ENCODE measurements at regions not wholly inside any gene's neighbourhood (a gene's known extent, or its start where the extent isn't known, plus 50 kb on each side); places are given as distances from the start of the nearest gene placed in this dataset.
"Not testable (repeated sequence)": the region's sequence is repeated elsewhere in the genome, so short reads cannot be mapped to it uniquely, and the experiment has no call there.

GRCh38 chr1:109857702-109858101 lies 52.9 kb upstream of the CSF1 start:
- POLR2A ChIA-PET; intact Hi-C loops (cut with micrococcal nuclease; ENCODE audit: unreplicated experiment); H3K79me2 ChIP-seq (ENCODE audit: insufficient read depth, low read length); DNase-seq (ENCODE audit: low spot score); H2AFZ ChIP-seq (ENCODE audit: low read length); H3K9ac ChIP-seq (ENCODE audit: insufficient read depth, low read depth, low read length); H3K4me2 ChIP-seq (ENCODE audit: low read depth, low read length); H4K20me1 ChIP-seq (ENCODE audit: insufficient read depth, low read length); H3K9me3 ChIP-seq (ENCODE audit: low read length); FAIRE-seq; H3K27me3 ChIP-seq (ENCODE audit: control insufficient read depth in 1 of 2, insufficient read depth in 2 of 2, low read length in 2 of 2); H3K36me3 ChIP-seq (replicated peaks in 1 of 2; ENCODE audit: control insufficient read depth in 1 of 2, insufficient read depth in 2 of 2, low read length in 2 of 2); BruUV-seq (replicated peaks); H3K4me3 ChIP-seq (replicated peaks in 1 of 3; ENCODE audit: insufficient read depth in 1 of 3, low read depth in 2 of 3, low read length in 3 of 3); CTCF ChIA-PET (ENCODE audit: low intra/inter-chr PET ratio, low total read pairs); H3K4me1 ChIP-seq (ENCODE audit: insufficient read depth, low read length); H3K27ac ChIP-seq (ENCODE audit: extremely low read length, insufficient read depth, low read length); in situ Hi-C loops (cut with HindIII; ENCODE audit: extremely low pct_ligation_motif_present, low pct_unique_long_range_greater_than_20kb); ATAC-seq: not testable (repeated sequence)
- WGBS (ENCODE audit: low lambda C conversion rate), result 21% methylated on average over 3 of the region's 3 CpGs

DNA sequence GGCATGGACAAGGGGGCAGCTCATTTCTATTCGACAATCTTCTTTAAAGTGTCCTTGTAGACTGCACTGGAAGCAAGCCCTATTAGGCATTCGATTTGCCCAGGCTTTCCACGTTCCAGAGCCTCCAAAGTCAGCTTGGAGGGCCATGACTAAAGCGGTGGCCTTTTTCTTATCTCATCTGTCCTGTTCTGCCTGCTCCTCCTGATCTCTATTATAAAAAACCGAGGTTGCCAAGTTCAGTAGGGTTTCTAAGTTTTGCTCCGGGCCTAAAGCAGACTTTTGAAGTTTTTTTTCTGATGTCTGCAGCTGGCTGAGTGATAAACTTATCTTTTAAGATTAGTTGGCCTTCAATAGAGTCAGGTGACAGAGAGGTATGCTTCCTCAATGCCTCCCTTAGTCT lies 54.7 kb upstream of the CSF1 start:
- H3K9ac ChIP-seq (ENCODE audit: insufficient read depth, low read depth, low read length); H3K27me3 ChIP-seq (ENCODE audit: control insufficient read depth in 1 of 2, insufficient read depth in 2 of 2, low read length in 2 of 2); in situ Hi-C loops (cut with HindIII; ENCODE audit: extremely low pct_ligation_motif_present, low pct_unique_long_range_greater_than_20kb); H3K4me3 ChIP-seq (replicated peaks in 1 of 3; ENCODE audit: insufficient read depth in 1 of 3, low read depth in 2 of 3, low read length in 3 of 3); ATAC-seq; BruUV-seq (replicated peaks); H3K36me3 ChIP-seq (replicated peaks in 1 of 2; ENCODE audit: control insufficient read depth in 1 of 2, insufficient read depth in 2 of 2, low read length in 2 of 2); CTCF ChIA-PET (ENCODE audit: low intra/inter-chr PET ratio, low total read pairs); DNase-seq (ENCODE audit: low spot score); H3K27ac ChIP-seq (ENCODE audit: extremely low read length, insufficient read depth, low read length); H3K4me2 ChIP-seq (ENCODE audit: low read depth, low read length); POLR2A ChIA-PET; FAIRE-seq; H3K79me2 ChIP-seq (ENCODE audit: insufficient read depth, low read length); intact Hi-C loops (cut with micrococcal nuclease; ENCODE audit: unreplicated experiment); H3K9me3 ChIP-seq (ENCODE audit: low read length); H2AFZ ChIP-seq (ENCODE audit: low read length); H4K20me1 ChIP-seq (ENCODE audit: insufficient read depth, low read length): not testable (repeated sequence)
- peaks cover 18% of the 10 kb centered on the region for H3K4me1 ChIP-seq (ENCODE audit: insufficient read depth, low read length)
- WGBS (ENCODE audit: low lambda C conversion rate), result 14% methylated on average over 6 of the region's 6 CpGs

DNA sequence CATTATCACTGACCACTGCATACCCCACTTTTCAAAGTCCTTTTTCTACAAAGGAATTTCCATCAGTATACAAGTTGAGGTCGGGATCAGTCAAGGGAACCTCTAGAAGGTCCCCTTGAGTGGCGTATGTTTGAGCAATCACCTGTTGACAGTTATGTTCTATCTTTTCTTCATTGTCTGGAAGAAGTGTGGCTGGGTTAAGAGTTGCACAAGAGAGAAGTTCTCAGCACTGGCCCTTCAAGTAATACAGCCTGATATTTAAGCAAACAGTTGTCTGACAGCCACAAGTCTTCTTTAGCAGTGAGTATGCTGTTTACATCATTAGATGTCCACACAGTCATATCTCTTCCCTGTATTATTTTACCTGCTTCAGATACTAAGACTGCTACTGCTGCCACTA lies 56.7 kb upstream of the CSF1 start:
- CTCF ChIA-PET (ENCODE audit: low intra/inter-chr PET ratio, low total read pairs); H4K20me1 ChIP-seq (ENCODE audit: insufficient read depth, low read length); H3K27ac ChIP-seq (ENCODE audit: extremely low read length, insufficient read depth, low read length); ATAC-seq; FAIRE-seq; H3K4me3 ChIP-seq (replicated peaks in 1 of 3; ENCODE audit: insufficient read depth in 1 of 3, low read depth in 2 of 3, low read length in 3 of 3); H3K27me3 ChIP-seq (ENCODE audit: control insufficient read depth in 1 of 2, insufficient read depth in 2 of 2, low read length in 2 of 2); DNase-seq (ENCODE audit: low spot score); H3K4me2 ChIP-seq (ENCODE audit: low read depth, low read length); H3K36me3 ChIP-seq (replicated peaks in 1 of 2; ENCODE audit: control insufficient read depth in 1 of 2, insufficient read depth in 2 of 2, low read length in 2 of 2); H3K79me2 ChIP-seq (ENCODE audit: insufficient read depth, low read length); in situ Hi-C loops (cut with HindIII; ENCODE audit: extremely low pct_ligation_motif_present, low pct_unique_long_range_greater_than_20kb); BruUV-seq (replicated peaks); H3K9me3 ChIP-seq (ENCODE audit: low read length); intact Hi-C loops (cut with micrococcal nuclease; ENCODE audit: unreplicated experiment); H3K9ac ChIP-seq (ENCODE audit: insufficient read depth, low read depth, low read length); POLR2A ChIA-PET; H2AFZ ChIP-seq (ENCODE audit: low read length): not testable (repeated sequence)
- peaks cover 18% of the 10 kb centered on the region for H3K4me1 ChIP-seq (ENCODE audit: insufficient read depth, low read length)
- 0% methylated on average over 2 of the region's 2 CpGs for WGBS (ENCODE audit: low lambda C conversion rate)
